HUES6 (cell line): ENCODE measurements at regions not wholly inside any gene's neighbourhood (a gene's known extent, or its start where the extent isn't known, plus 50 kb on each side); places are given as distances from the start of the nearest gene placed in this dataset.
"Not testable (repeated sequence)": the region's sequence is repeated elsewhere in the genome, so short reads cannot be mapped to it uniquely, and the experiment has no call there.

Experiments
- H3K27ac ChIP-seq: 2 replicates; pipeline ENCODE4 v1.7.0; 2013; ENCODE audit warnings: low read depth, mild to moderate bottlenecking, low read length, inconsistent platforms
- H3K27me3 ChIP-seq: 2 replicates; pipeline ENCODE4 v1.6.1; 2013; ENCODE audit warnings: low read length; ENCODE audit not compliant: control insufficient read depth, insufficient read depth
- H3K36me3 ChIP-seq: 2 replicates; pipeline ENCODE4 v1.6.1; 2013; ENCODE audit warnings: low read length; ENCODE audit not compliant: control insufficient read depth, insufficient read depth
- H3K4me1 ChIP-seq: 2 replicates; pipeline ENCODE4 v1.6.1; 2013; ENCODE audit warnings: low read length; ENCODE audit not compliant: control insufficient read depth, insufficient read depth
- H3K4me3 ChIP-seq: 2 replicates; pipeline ENCODE4 v1.5.1; 2013; ENCODE audit warnings: low read depth, low read length
- H3K9ac ChIP-seq: one replicate; pipeline ENCODE4 v1.6.1; 2013; ENCODE audit warnings: mild to moderate bottlenecking, low read length
- H3K9me3 ChIP-seq: 2 replicates; pipeline ENCODE4 v1.6.1; 2013; ENCODE audit warnings: low read depth, low read length; ENCODE audit not compliant: control insufficient read depth, insufficient read depth

DNA sequence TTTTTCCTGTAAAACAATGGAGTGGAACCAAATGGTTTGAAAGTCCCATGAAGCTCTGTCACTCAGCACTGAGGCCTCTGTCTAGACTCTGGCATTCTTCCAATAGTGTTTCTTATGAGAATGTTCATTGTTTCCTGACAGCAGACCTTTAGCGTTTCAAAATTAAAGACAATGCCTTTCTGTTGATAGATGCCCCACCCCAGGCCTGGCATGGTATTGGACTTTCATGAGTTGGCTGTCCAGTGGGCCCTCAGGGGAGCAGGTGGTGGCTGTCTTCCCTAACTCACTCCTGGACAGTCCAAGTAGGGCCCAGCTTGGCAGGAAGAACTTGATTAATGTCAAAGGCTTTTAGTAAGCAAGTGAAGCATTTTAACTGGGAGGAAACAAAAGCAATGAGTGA is 186.5 kb upstream of the CCL2 start:
- no peaks in the 10 kb centered on the region for H3K27me3 ChIP-seq
- no peaks in the 10 kb centered on the region for H3K36me3 ChIP-seq
- H3K4me1 ChIP-seq: no peaks in the 10 kb centered on the region
- H3K4me3 ChIP-seq: no peak overlapping the region
- no peak overlapping the region for H3K9ac ChIP-seq
- H3K27ac ChIP-seq: no peak overlapping the region
- no peaks in the 10 kb centered on the region for H3K9me3 ChIP-seq

DNA sequence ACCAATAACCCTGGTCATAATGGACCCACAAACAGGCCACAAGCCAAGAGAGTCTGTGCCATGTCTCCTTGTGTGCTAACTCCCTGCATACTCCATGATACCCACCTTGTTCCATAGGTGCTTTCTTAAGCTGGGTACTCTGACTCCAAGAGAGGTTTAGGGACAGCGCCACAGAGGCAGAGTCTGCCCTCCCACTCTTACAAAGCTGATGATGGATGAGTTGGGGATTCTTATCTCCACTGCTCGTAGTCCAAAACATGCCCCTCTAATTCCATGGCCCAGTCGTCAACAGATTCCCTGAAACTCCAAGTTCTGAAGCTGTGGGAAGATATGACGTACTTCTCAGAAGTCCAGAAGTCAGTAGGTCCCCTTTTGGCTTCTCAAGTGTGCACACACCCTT is 184.4 kb upstream of the CCL2 start:
- H3K9me3 ChIP-seq: no peaks in the 10 kb centered on the region
- H3K36me3 ChIP-seq: no peaks in the 10 kb centered on the region
- H3K27ac ChIP-seq: no peak overlapping the region
- no peaks in the 10 kb centered on the region for H3K27me3 ChIP-seq
- H3K9ac ChIP-seq: no peak overlapping the region
- H3K4me1 ChIP-seq: no peaks in the 10 kb centered on the region
- no peak overlapping the region for H3K4me3 ChIP-seq

DNA sequence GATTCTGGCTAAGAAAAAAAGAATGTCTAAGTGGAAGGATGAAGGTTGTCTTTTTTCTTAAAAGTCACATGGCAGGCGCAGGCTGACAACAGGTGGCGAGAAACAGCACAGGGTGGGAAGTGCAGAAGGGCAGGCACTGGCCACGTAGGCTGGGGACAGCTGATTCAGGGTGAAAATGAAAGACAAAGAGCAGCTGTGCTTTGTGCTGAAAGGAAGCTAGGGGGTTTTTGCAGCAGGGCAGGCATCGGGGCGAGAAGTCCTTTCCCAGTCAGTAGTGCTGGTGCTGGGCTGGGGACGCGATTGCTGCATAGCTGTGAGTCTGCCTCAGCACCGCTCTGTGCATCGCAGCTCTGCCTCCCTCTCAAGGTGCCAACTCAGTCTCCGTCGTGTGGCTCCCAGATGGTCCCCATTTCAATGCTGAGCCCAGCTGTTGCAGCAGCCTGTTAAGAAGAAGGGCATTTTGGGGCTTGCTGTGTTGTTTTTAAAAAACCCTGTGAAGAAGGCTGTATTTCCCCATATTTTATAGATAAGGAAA is 183.1 kb upstream of the CCL2 start:
- H3K27ac ChIP-seq: no peak overlapping the region
- H3K9ac ChIP-seq: no peak overlapping the region
- H3K36me3 ChIP-seq: no peaks in the 10 kb centered on the region
- H3K4me3 ChIP-seq: no peak overlapping the region
- no peaks in the 10 kb centered on the region for H3K9me3 ChIP-seq
- H3K27me3 ChIP-seq: no peaks in the 10 kb centered on the region
- H3K4me1 ChIP-seq: no peaks in the 10 kb centered on the region

DNA sequence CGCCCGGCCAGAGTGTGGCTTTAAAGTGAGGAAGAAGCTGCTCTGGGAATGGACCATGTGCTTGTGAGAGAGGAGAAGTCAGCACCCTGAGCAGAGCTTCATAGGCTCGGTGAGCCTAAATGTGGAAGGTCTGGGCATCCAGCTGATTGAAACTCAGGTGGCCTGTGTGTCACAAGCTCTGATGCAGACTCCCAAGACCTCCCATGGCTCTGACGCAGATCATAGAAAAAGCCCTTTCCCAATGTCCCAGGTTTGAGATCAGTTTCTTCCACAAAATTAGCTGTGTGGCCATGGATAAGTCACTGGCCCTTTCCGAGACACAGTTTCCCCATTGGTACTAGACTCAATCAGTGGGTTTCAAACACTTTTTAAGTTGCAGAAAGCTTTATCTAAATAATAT is 180.0 kb upstream of the CCL2 start:
- H3K4me1 ChIP-seq: peaks cover 9% of the 10 kb centered on the region
- no peaks in the 10 kb centered on the region for H3K27me3 ChIP-seq
- H3K9me3 ChIP-seq: no peaks in the 10 kb centered on the region
- H3K9ac ChIP-seq: no peak overlapping the region
- H3K27ac ChIP-seq: no peak overlapping the region
- no peak overlapping the region for H3K4me3 ChIP-seq
- no peaks in the 10 kb centered on the region for H3K36me3 ChIP-seq

DNA sequence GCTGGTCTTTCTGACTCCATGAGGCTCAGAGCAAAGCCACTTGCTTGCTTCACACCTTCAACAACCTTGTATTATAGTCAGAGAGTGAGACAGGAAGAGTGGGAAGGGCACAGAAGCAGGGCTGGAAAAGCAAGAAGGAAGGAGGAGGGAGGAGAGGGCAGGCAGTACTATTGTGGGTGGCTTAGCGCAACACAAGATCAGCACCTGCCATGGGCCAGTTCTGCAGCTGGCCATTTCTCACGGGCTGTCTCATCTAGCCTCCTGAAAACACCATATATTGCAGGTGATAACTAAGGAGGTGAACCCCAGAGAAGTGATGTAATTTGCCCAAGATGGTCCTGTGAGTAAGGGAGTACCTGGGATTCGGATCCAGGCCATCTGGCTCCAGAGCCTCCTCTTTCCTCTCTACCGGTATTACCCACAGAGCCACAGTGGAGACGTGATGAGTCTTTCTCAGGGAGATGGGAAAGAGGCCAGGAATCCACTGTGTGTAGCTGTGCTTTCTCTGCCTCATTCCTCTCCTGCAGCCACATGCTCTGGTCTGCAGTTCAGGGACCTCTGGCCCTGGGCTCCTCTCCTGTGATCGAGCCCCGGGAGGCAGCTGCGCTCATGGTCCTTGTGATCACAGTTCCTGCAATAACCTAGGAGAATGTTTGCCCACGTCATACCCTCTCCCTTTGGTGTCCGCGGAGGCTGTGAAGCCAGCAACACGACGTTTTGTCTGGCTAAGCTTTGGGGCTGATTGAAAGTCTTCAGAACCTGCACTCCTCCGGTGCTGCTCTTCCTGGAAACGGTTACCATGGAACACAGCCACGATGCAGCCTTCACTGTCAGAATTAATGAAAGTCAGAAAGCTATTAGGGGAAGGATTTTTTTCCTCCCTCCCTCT is 178.1 kb upstream of the CCL2 start:
- no peaks in the 10 kb centered on the region for H3K36me3 ChIP-seq
- no peak overlapping the region for H3K27ac ChIP-seq
- H3K27me3 ChIP-seq: no peaks in the 10 kb centered on the region
- H3K4me1 ChIP-seq: peaks cover 9% of the 10 kb centered on the region
- H3K4me3 ChIP-seq: no peak overlapping the region
- no peak overlapping the region for H3K9ac ChIP-seq
- H3K9me3 ChIP-seq: no peaks in the 10 kb centered on the region

DNA sequence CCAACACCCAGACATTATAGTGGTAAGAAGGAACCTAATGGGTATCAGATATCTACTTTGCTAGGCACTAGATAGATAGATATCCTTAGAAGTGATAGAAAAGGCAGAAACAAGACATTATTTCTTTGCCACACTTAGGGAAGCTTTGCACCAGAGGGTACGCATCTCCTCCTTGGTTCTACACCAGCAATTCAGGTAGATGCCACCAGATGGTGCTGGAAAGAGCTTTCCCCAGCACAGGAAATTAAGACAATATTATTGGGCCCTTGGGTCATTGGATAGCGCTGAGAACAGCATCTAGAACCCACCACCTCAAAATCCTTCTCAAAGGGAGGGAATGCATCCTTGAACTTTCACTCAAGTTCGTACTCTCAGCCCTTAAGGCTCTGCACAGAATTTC is 173.8 kb upstream of the CCL2 start:
- Histone ChIP-seq H3K9ac (no peak overlapping the region), H3K9me3 (no peaks in the 10 kb centered on the region), H3K27me3 (no peaks in the 10 kb centered on the region), H3K36me3 (no peaks in the 10 kb centered on the region), H3K4me3 (no peak overlapping the region), H3K4me1 (peaks cover 9% of the 10 kb centered on the region), H3K27ac (no peak overlapping the region)

DNA sequence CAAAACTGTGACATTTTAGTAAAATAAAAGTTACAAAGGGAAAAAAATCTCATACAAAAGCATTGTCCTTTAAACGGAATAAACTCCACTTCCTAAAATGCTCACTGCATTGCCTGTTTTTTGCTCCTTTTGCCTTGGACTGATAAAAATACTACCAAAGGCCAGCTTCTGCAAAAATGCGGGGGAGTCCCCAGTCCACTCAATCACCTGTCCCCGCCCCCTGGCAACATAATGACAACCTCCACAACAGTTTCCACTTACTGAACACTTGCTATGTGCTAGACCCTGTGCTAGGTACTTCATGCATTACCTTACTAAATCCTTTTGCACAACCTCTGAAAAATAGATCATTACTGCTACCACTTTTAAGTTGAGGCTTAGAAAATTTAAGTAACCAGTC is 172.7 kb upstream of the CCL2 start:
- H3K36me3 ChIP-seq: no peaks in the 10 kb centered on the region
- H3K27ac ChIP-seq: no peak overlapping the region
- no peaks in the 10 kb centered on the region for H3K27me3 ChIP-seq
- H3K4me1 ChIP-seq: peaks cover 6% of the 10 kb centered on the region
- H3K4me3 ChIP-seq: no peak overlapping the region
- H3K9me3 ChIP-seq: no peaks in the 10 kb centered on the region
- H3K9ac ChIP-seq: no peak overlapping the region

DNA sequence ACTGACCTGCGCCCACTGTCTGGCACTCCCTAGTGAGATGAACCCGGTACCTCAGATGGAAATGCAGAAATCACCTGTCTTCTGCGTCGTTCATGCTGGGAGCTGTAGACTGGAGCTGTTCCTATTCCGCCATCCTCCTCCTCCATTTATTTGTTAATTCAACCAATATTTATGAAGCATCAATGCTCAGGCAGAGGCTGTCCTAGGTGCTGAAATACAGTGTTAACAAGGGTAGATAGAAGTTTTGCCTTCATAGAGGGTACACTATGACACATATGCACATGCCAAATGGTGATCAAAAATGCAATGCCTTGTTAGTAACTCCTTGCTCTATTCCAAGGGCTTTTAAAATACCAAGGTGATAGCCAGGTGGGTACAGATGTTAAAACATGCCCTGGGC is 166.0 kb upstream of the CCL2 start:
- H3K9ac ChIP-seq, H3K27ac ChIP-seq, H3K36me3 ChIP-seq: not testable (repeated sequence)

DNA sequence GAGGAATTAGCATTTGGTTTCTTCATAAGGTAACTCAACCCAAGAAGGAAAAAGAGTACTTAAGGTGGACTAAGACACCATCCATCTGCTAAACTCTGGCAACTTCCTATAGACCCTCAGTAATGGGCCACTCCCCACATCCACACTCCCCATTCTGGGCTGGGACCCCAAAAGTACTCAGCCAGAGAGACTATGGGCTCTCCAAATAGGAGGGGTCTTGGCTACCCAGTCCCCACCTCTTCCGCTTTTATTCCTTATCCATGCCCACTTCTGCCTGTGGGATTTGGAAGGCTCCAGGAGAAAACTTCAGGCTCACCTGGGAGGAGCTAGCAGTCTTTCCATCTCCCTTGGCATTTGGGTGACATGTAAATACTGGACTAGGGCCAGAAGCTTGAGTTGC is 164.5 kb upstream of the CCL2 start:
- H3K27me3 ChIP-seq: no peaks in the 10 kb centered on the region
- H3K36me3 ChIP-seq: no peaks in the 10 kb centered on the region
- no peak overlapping the region for H3K4me3 ChIP-seq
- H3K9me3 ChIP-seq: peaks cover 6% of the 10 kb centered on the region; the same call in 1 of the 2 replicates
- no peak overlapping the region for H3K9ac ChIP-seq
- no peak overlapping the region for H3K27ac ChIP-seq
- H3K4me1 ChIP-seq: no peaks in the 10 kb centered on the region

More for the DNA sequence above, 166.0 kb upstream of the CCL2 start:
- not testable (repeated sequence) for H3K4me3 ChIP-seq, H3K4me1 ChIP-seq, H3K27me3 ChIP-seq, H3K9me3 ChIP-seq

DNA sequence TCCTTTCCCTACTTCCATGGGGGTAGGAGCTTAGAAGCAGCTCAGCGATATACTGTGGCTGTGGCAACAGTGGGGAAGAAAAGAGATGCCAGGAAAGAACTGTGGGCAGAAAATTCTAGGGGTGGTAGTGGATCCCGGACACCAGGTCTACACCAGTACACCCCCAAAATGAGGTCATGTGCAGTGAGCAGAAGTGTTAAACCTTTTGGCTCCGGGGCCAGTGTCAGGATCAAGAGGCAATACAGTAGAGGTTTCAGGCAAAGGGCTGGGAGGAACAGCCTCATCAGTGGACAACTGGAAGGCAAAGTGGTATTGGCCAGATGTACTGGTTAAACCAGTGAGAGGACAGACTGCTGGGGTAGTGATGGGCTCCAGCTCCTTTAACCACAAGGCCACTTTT is 163.1 kb upstream of the CCL2 start:
- Histone ChIP-seq H3K9me3 (peaks cover 6% of the 10 kb centered on the region; the same call in 1 of the 2 replicates), H3K4me1 (no peaks in the 10 kb centered on the region), H3K27me3 (no peaks in the 10 kb centered on the region), H3K27ac (no peak overlapping the region), H3K4me3 (no peak overlapping the region), H3K36me3 (no peaks in the 10 kb centered on the region), H3K9ac (no peak overlapping the region)

DNA sequence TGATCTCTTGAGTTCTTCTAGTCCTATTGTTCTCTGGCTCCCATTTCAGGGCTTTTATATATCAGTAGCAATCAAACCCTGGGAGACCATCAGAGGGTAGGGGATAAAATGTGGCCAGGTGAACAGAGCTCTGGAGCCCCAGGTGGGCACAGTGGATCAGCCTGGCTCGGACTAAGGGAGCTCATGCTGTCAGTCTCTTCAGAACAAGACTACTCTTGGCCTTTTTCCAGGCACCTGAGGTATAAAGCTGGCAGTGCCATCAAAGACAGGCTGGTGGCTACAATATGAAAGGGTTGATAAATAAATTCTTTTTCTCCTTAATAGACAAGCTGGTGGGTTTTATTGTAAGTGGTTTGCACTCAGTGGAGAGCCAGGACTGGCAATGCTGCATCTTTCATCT is 160.0 kb upstream of the CCL2 start:
- Histone ChIP-seq H3K9me3 (no peaks in the 10 kb centered on the region), H3K9ac (no peak overlapping the region), H3K27me3 (no peaks in the 10 kb centered on the region), H3K36me3 (no peaks in the 10 kb centered on the region), H3K4me1 (no peaks in the 10 kb centered on the region), H3K4me3 (no peak overlapping the region), H3K27ac (no peak overlapping the region)
